ENCODE measurements at regions not wholly inside any gene's neighbourhood (a gene's known extent, or its start where the extent isn't known, plus 50 kb on each side); places are given as distances from the start of the nearest gene placed in this dataset.

DNA sequence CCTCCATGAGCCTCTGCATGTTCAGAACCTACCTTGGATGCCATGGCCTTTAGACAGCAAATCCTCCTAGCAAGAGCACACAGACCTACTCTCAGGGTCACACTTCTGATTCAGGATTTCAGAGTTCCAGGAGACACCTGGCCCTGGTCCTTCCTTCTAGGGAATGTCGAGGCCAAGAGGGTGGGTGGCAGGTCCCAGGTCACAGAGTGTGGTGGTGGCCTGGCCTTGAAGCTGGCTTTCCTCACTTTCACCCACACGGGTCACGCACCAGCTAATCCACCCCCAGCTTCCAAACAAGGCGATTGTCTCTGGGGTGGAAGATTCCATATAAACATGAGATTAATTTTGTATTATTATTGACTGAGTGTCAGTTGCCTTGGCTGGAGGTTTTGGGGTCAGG lies 328.3 kb upstream of the RTL1 start:
- DNase-seq (ENCODE audit: low spot score), result no peak

DNA sequence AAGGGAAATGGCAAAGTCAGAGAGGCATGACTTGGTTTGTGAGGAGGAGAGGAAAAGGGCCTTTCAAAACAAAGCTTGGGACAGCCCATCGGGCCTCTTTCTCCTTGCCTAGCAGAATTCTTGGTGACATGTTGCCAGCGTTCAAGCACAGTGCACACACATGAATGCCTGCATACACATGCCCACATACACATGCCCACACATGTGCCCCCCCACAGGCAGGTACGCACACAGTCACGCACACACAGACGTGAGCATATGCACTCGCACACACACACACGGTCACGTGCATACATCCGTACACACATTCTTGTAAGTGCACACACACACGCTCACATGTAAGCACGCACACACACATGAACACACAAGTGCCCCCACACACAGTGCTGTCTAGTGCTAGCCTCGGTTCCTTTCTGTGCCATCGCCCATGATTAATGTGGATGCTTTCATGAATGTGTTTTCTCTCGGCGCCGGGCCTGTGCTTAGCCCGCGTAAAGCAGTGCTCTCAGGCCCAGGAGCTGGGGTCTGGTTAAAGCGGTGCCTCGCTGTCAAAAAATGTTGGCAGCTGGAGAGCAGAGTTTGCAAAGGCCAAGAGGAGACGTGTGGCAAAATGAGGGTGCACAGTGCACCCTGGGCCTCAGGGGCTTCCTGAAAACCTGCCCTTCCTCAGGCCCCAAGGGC lies 328.8 kb upstream of the DIO3 start:
- no peak for DNase-seq (ENCODE audit: low spot score)

DNA sequence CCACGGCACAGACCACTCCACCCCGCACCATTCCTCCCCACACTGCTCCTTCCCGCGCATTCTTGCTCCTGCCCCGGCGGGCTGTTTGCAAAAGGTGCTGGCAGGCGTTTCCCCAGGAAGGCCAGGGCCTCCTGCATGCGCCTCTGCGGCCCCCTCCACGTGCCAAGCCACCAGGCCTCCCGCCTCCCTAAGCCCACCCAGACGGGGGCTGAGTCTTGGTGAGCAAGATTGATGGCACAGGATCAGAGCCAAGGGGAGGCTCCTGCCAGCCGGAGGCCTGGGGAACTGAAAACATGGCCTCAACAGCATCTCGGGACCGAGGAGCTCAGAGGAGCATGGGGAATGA lies 328.3 kb upstream of the DIO3 start:
- no peak for DNase-seq (ENCODE audit: low spot score)

DNA sequence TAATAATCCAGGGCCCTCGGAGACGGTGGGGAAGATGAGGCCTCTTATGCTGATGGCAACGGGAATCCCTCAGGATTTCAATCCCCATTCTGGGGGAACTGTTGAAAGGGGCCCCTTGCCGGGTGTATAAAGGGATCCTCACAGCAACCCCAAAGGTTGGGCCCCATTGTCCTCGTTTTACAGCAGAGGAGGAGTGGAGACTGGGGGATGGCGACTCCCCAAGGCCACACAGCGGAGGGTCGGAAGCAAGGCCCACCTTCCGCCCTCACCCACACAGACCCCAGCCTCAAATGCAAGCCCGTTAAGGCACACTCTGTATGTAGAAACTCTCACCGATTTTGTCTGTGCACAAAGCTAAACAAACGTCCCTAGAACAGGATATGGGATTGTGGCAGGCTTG lies 327.9 kb upstream of the DIO3 start:
- DNase-seq (ENCODE audit: low spot score), result no peak

DNA sequence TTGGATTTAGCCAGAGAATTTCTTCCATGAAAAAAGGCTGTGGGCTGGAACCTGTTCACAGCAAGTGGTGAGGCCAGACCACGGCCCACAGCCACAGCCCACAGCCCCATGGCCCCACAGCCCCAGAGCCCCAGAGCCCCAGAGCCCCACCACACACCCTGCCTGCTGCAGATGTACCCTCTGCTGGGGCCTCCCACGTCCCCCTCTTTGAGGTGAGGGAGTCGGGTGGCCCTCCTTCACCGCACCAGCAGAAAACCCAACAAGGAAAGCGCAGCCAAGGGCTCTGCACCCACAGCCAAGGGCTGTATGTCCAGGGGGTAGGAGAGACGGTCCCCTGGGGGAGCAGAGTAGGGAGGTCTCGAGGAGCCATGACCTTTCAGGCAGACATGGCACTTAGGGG lies 327.5 kb upstream of the DIO3 start:
- DNase-seq (ENCODE audit: low spot score), result no peak

DNA sequence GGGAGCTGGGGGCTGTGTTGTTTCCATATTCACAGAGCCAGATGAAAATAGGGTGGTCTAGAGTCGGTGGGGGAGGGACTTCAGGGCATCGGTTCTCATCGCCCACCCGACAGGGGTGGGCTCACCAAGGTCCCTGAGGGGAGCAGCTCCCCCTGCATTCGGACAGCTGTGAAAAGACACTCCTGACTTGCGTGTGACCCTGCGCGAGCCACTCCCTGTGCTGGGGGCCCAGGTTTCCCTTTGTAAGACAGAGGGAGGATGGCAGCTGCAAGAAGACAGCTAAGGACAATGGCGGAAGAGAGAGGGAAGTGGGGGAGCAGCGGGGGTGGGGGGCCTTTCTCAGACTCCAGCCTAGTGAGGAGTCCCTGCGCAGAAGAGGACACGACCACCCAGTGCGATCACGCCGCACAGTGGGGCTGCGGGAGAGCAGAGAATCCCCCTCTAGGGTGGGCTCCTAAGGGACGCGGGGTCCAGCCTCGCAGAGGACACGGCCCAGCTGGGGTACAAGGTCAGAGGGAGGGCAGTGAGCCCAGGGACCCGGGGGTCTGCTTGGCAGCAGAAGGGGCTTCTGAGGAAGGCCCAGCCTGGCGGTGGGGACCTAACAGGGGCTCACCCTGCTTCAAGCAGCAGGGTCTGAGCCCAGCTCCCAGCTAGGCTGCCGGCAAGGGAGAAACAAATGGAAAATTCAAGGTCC lies 326.9 kb upstream of the DIO3 start:
- DNase-seq (ENCODE audit: low spot score), result no peak

DNA sequence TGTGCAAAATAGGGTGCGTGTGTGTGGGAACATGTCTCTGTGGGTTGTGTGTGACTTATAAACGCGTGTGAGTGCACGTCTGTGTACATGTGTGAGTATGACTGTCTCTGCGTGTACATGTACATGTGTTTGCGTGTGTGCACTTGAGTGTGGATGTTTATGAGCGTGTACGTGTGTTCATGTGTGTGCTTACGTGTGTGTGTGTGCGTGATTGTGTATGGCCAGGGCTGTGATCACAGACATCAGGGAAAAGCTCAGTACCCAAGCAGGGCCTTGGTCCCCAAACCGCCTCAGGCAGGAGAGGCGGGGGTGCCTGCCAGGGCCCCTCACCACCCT lies 326.3 kb upstream of the DIO3 start:
- no peak for DNase-seq (ENCODE audit: low spot score)

DNA sequence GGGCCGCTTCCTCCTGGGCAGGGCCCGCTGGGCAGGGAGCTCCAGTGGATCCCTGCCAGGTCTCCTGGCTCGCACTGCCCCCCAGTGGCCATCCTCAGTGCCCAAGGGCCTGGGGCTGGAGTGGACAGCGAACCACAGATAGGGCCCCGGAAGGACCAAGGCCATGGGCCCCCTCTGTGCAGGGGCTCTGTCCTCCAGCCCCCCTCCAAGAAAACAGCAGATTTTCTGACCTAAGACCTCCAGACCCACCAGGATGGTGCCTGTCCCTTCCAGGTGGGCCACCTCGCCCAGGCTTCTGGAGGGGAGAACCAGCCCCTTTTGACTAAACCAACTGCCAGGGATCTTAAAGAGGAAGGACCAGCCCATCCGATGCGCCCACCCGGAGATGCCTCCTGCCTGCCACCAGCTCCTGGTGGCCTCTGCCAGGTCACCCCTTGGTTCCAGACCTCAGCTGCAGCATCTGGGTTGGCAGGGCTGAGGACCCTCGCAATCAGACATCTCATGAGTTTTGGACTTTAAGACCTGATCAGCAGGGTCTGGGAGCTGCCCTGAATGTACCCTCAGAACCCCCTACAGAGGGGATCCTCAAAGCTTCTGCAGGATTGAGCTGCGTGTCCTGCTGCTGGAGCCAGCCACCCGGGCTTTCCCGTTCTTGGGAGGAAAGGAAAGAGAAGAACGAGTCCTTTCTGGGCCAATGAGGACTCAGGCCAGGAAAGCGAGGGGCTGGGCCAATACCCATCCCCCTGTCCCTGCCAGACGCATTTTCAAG lies 325.8 kb upstream of the DIO3 start:
- peak; percentile 47 for DNase-seq (ENCODE audit: low spot score)

DNA sequence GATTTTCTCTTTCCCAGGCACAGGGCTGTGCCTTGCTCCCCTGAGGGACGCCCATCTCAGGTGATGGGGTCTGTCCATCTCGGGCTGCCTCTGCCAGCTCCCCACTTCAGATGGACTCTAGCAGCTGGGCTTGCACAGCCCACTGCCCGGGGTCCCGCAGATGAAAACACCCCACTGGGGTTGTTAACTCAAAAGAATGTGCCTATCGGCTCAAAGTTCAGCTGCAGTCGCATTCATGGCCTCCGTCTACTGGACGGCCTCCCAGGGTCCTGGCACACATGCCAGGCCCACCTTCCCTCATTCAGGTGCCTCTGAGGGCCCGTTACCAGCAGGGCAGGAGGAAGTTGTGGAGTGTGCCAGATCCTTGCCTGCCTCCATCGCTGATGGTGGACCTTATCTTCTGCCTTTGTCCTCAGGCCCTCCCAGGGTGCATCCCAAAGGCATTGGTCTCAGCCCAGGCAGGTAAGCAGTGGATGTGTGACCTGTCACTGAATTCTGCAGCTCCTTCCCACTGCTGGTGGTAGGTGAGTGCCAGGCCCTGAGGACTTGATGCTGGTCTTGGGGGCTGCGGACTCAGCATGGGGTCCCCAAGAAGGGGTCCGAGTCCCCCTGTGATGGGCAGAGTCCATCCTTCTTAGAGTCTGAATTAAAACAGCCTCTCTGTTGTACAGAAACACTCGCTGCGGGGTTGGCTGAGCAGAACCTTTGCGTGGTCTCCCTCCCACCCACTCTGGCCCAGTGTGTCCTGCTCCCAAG lies 324.6 kb upstream of the DIO3 start:
- no peak for DNase-seq (ENCODE audit: low spot score)

DNA sequence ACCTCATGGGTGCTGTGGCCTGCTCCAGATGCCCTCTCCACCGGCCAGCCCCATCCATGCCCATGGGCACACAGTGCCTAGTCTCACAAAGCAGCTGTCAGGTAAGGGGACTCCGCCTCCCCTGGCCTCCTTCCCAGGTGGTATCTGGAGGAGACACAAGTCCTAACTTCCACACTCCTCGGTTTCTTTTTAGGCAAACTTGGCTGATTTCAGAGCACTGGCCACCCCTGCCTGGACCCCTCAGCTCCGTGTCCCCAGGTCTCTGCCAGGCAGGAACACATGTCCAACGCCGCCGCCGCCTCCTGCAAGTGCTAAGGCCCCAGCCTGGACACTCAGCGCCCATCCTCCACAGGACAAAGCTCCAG lies 324.1 kb upstream of the DIO3 start:
- DNase-seq (ENCODE audit: low spot score), result no peak

DNA sequence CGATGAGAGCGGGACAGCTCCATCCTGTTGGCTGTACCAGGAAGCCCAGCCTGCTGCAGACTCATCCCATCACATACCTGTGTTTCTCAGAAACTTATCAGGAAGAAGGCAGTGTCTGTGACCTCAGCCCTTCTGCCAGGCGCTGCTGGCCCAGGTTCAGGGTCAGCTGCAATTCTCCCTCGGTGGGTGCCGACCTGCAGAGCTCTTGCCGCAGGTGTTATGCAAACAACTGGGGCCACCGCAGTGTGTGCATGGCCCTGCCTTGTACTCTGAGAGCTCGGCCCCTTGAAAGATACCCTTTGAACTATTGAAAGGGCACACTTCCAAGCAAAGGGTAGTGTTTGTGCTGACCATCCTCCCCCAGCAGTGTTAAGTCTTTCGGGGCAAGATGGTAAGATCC lies 322.2 kb upstream of the DIO3 start:
- DNase-seq (ENCODE audit: low spot score), result no peak

DNA sequence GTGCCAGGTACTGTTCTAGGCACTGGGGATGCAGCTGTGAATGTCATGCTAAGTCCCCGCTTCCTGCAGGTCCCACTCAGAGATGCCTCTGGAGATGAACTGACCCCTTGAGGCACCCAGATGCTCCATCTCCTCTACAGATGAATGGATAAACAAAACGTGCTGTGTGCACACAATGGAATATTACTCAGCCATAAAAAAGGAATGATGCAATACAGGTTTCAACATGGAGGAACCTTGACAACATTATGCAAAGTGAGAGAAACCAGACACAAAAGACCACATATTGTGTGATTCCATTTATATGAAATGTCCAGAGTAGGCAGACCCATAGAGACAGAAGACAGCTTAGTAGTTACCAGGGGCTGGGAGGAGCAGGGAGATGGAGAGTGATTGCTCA lies 320.1 kb upstream of the DIO3 start:
- no peak for DNase-seq (ENCODE audit: low spot score)

DNA sequence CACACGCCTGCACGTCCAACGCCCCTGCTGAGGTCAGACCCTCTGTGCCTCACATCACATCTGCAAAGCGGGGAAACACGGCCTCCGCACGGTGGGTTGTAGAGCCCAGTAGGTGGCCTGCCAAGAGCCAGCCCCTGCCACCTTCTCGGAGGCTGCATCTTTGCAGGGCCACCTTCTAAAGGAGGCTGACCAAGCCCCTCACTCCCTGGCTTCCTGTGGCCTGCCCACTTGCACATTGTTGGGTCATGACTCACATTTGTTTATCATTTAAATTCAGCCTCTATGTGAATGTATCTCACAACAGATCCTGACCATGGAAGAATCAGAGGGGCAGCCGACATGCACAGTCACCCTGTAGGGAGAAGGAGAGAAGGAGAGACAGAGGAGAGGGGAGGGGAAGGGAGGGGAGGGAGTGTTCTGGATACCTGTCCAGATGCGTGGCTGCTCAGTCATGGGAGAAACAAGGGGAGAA lies 319.5 kb upstream of the DIO3 start:
- DNase-seq (ENCODE audit: low spot score), result peak; percentile 86

DNA sequence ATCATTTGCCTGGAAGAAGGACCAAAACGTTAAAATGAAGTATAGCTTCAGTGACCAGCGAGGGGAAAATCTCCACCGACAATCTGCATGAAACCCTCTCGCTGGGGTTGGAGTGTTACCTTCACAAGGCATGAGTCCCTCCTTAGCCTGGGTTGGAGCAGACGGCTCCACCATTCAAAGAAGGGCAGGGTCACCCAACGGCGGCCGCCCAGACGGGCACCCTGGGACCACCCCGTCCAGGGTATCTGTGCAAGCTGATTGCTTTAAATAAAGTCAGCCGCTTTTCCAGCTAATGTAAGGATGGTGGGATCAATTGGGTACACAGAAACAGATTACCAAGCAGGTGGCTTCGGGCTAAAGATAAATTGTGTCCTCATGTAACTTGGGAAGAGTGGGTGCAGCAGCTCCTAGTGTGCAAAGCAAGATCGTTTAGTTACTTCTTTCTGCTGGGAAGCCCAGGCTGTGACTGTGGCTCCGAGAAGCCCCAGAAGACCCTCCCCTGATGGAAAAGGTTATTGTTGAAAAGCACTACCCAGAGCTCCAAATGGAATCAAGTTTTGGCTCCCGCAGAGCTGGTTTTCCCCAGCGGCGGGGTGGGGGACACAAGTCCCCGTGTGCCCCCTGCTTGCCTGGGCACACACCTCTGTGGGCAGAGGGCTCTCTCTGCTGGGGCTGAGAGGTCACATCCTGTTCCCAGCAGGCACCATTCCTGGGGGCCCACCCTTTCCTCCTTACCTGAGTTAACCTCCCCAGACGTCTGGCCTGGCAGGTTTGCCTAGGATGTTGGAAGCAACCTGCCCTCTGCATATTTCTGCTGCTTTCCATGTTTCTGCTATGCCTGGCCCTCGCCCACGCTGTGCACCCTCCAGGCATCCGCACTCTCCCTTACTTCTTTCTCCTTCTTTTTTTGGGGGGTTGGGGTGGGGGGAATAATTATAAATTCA lies 318.6 kb upstream of the DIO3 start:
- DNase-seq (ENCODE audit: low spot score), result no peak

DNA sequence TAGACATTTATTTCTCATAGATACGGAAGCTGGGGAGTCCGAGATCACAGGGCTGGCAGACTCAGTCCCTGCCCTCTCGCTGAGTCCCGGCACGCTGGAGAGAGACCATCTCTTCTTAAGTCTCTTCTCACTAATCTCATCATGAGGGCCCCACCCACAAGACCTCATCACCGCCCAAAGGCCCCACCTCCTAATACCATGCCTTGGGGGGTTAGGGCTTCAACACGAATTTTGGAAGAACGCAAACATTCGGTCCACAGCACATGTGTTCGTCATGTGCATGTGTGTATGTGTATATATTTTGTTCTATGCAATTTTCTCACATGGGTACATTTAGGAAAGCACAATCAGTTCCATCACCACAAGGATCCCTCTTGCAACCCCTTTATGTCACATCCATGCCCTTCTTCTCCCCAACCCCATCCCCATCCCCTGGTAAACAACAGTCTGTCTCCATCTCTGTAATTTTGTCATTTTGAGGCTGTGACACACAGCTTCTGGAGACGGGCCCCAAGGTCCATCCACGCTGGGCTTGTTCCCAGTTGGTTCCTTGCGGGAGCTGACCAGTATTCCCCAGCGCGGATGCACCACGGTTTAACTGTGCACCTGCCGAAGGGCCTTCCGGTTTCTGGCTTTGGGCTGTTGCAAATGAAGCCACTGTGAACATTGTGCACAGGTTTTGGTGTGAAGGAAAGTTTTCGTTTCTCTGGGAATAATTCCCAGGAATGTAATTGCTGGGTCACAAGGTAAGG lies 317.5 kb upstream of the DIO3 start:
- no peak for DNase-seq (ENCODE audit: low spot score)

DNA sequence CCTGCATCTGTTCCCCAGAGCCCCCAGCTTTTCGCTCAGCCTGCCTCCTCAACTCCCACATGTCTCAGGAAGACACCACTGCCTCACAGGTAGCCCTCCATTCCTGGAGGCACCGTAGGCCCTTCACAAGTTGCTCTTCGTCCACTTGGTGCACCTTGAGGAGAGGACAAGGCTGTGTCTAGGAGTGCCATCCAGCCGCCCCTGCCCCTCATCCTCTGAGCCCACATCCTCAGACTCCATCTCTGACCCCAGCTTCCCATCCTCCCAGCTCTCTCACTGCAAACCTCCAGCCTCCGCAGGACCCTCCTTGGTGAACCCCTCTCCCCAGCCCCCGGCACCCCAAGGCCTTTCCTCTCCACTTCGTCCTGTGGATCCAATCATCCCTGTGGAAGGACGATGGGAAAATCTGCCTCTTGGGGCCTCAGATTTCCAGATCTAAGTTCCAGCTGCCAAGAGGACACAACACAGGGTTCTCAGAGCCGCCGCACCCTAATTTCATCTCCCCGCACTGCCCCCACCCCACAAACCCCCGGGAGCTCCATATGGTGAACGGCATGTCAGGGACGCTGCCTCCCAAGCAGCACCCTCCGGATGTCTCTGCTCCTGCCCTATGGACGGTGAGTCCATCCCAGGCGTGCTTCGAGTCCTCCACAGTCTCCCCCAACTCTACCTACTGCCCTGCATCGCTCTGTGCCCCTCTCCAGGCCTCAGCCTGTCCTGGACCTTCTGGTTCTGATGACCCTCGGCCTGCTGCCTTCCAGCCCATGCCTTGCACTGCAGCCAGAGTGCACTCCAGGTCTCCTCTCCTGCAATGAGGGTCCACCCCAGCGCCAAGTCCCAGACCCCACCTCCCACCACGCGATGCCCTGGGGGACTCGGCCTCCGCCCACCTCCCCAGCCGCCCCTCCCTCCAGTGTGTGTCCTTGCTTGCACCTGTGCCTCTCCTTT lies 314.1 kb upstream of the DIO3 start:
- no peak for DNase-seq (ENCODE audit: low spot score)

DNA sequence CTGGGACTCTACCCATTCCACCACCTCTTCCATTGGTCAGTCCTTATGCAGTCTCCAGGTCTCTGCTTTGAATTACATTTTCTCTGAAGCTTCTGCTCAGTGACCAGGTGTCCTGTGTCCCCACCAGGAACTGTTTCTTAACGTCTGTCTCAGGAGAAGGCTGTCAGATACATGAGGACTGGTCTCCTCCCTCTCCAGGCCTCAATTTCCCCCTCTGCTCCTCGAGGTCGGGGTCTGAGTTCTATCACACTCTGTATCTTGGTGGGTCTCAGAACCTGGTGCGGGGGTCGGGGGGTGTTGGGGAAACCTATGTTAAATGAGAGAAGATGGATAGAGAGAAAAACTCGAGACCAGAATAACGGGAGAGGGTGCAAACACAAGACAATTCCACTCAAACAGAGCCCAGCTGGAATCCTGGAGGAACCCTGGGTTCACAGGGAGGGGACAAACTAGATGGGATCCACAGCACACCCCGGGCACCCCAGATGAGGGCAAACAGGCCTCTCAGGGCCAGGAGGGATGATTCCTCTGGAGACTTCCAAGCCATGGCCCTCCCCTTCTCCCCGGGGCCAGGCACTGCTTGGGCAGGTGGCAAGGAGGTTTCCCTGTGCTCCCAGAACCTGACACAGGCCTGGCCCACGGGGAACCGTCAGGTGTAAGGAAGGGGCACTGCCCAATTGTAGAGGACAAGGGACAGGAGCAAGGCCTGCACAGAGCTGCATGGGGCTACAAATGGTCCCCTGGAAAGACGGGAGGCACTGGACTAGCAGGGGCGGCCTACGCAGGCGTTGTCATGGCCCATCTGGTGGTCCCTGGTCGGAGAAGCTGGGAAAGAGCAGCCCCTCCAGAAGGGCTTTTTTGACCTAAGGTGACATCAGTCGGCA lies 313.2 kb upstream of the DIO3 start:
- DNase-seq (ENCODE audit: low spot score), result no peak

DNA sequence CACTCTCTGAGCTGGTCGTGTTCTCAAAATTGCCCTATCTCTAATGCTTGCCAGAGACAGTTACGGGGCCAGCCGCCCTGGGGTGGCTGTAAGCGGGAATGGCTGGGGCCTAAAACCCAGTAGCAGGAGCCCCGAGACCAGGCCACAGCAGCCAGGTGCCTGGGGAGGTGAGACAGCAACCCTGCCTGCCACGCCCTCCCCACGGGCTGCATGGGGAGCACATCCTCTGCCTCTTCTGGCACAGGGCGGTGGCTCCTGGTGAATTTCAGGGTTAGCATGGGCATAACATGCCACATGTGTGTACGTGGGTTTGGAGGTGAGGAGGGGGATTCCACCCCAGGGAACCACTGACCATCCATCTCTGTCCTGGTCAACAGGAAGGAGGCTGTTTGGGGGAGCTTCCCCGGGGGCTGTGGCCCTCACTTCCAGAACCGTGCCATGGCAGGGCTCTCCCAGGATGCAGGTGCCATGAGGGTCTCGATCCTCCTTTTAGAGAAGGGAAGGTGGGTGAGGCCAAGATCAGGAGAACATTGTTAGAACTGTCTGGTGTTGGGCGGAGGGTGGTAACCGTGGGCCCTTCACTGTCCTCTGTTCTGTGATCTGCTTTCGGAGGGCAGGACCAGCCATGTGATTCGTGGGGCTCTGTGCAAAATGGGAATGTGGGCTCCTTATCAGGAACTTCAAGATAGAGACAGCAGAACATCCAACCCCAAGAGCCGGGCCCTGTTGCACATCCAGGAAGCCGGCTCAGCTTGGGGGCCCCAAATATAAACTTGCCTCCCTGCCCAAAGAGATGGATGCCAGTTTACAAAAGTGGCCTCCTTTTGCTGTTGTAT lies 312.2 kb upstream of the DIO3 start:
- no peak for DNase-seq (ENCODE audit: low spot score)

All from SW480 (cell line).